Peyer's patch (tissue), 4 donors: ENCODE measurements at regions not wholly inside any gene's neighbourhood (a gene's known extent, or its start where the extent isn't known, plus 50 kb on each side); places are given as distances from the start of the nearest gene placed in this dataset.

ENCODE experiments used
- CTCF ChIP-seq, 6 experiments: fragments of 450-650 bp in 4 of 6; fragments of 200-600 bp in 2 of 6; sonication (generic) in 1 of 6; IDR thresholded peaks; one replicate each; pipeline ENCODE4 v1.5.1; 2017 to 2019; ENCODE audit warnings: antibody characterized with exemption in 6 of 6, mild to moderate bottlenecking in 3 of 6, moderate library complexity in 1 of 6
- POLR2A ChIP-seq, 2 donors: fragments of 450-650 bp; IDR thresholded peaks; one replicate each; pipeline ENCODE4 v1.5.1; 2017; ENCODE audit warnings: antibody characterized with exemption in 2 of 2, mild to moderate bottlenecking in 2 of 2, moderate library complexity in 2 of 2

DNA sequence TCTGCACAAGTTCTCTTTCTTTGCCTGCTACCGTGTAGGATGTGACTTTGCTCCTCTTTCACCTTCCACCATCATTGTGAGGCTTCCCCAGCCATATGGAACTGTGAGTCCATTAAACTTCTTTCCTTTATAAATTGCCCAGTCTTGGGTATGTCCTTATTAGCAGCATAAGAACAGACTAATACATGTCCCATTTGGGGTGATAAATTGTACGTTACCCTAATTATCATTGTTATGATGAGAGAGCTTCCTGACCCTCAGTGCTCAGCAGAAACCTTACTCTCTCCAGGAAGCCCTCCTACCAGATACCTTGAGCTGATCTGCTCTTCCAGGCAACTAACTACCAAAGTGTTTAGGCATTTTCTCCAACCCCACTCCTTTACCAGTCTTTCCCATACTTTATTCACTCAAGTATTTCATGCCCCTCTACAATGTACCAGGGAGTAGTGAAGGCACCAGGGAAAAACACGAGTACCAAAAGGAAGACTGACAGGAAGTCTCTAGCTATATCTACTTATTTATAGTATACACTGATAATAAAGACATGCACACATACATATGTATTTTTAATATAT lies 196.2 kb downstream of the MYCN start:
- TF ChIP-seq CTCF (IDR thresholded peaks at IDR 0.05) (no peak), POLR2A (IDR thresholded peaks at IDR 0.05) (no peak)
